ENCODE measurements at regions not wholly inside any gene's neighbourhood (a gene's known extent, or its start where the extent isn't known, plus 50 kb on each side); places are given as distances from the start of the nearest gene placed in this dataset.

- TF ChIP-seq CTCF (conservative IDR thresholded peaks at IDR 0.05; ENCODE audit: low read depth in 2 of 2) (no peak), EZH2phosphoT487 (IDR thresholded peaks at IDR 0.05; ENCODE audit: unreplicated experiment) (no peak), STAT1 (IDR thresholded peaks at IDR 0.05; ENCODE audit: unreplicated experiment) (no peak), EZH2 (IDR thresholded peaks at IDR 0.05; ENCODE audit: low read depth, unreplicated experiment) (no peak), POLR2AphosphoS5 (IDR thresholded peaks at IDR 0.05; ENCODE audit: low read depth) (no peak), JUNB (IDR thresholded peaks at IDR 0.05; ENCODE audit: unreplicated experiment) (no peak)
Observed at GRCh38 chr16:54631782-54632181, 298.9 kb upstream of the IRX5 start (continued).

GRCh38 chr16:54630284-54630967 lies 300.2 kb upstream of the IRX5 start:
- Histone ChIP-seq H3K4me1 (ENCODE audit: insufficient read depth) (no peaks in the 10 kb centered on the region), H2AFZ (no peak overlapping the region), H3F3A (replicated peaks; ENCODE audit: low read depth) (no peaks in the 10 kb centered on the region), H3K4me2 (no peak overlapping the region), H3K27me3 (ENCODE audit: insufficient read depth) (no peaks in the 10 kb centered on the region), H3K27ac (ENCODE audit: low read depth) (no peak overlapping the region), H4K20me1 (replicated peaks; ENCODE audit: insufficient read depth) (no peaks in the 10 kb centered on the region), H3K4me3 (no peak overlapping the region), H3K79me2 (replicated peaks; ENCODE audit: insufficient read depth) (no peaks in the 10 kb centered on the region), H3K9me2 (ENCODE audit: insufficient read depth) (0 out of 2 replicates have a peak, but pooled peaks cover 9% of the 10 kb centered on the region), H3K36me3 (ENCODE audit: insufficient read depth) (no peaks in the 10 kb centered on the region)
- no peak for ATAC-seq
- H3K4me1 Mint-ChIP-seq = no peaks in the 10 kb centered on the region
- H3K9me3 Mint-ChIP-seq = no peaks in the 10 kb centered on the region
- no peak overlapping the region for H3K4me3 Mint-ChIP-seq
- no peak overlapping the region for H3K27ac Mint-ChIP-seq
- peaks cover 2% of the 10 kb centered on the region for H3K27me3 Mint-ChIP-seq (ENCODE audit: insufficient read depth, low read depth, poor library complexity)
- no peaks in the 10 kb centered on the region for H3K36me3 Mint-ChIP-seq (ENCODE audit: low read depth)
- no peak for DNase-seq (ENCODE audit: low spot score)
- TF ChIP-seq NANOG (IDR thresholded peaks at IDR 0.05; ENCODE audit: borderline replicate concordance) (no peak), ZNF114 (CRISPR knock-in tag; IDR thresholded peaks at IDR 0.05) (no peak), EZH2 (IDR thresholded peaks at IDR 0.05; ENCODE audit: low read depth, unreplicated experiment) (no peak), EZH2phosphoT487 (IDR thresholded peaks at IDR 0.05; ENCODE audit: unreplicated experiment) (no peak), ETS1 (IDR thresholded peaks at IDR 0.05) (no peak), ZNF331 (CRISPR knock-in tag; IDR thresholded peaks at IDR 0.05; ENCODE audit: low read depth) (no peak), REST (IDR thresholded peaks at IDR 0.05; ENCODE audit: unreplicated experiment) (no peak), CTCF (conservative IDR thresholded peaks at IDR 0.05; ENCODE audit: low read depth in 2 of 2) (no peak)
